WTC11 (cell line): ENCODE measurements at regions not wholly inside any gene's neighbourhood (a gene's known extent, or its start where the extent isn't known, plus 50 kb on each side); places are given as distances from the start of the nearest gene placed in this dataset.

Experiments used
- CREM ChIP-seq: sonication (generic); formaldehyde crosslinking; IDR thresholded peaks from 2 replicates; pipeline ENCODE4 v1.8.1; 2022; ENCODE audit warnings: mild to moderate bottlenecking, missing genetic modification reagents, moderate library complexity
- NFATC4 ChIP-seq: fragments of 250-450 bp; sonication (Bioruptor Pico); IDR thresholded peaks from 2 replicates; pipeline ENCODE4 v1.9.0; 2021; ENCODE audit warnings: mild to moderate bottlenecking
- NFYB ChIP-seq: sonication (generic); formaldehyde crosslinking; conservative IDR thresholded peaks from 2 replicates; pipeline ENCODE4 v1.8.0; 2022; ENCODE audit warnings: low read depth, missing genetic modification reagents
- NR1H2 ChIP-seq: sonication (generic); formaldehyde crosslinking; IDR thresholded peaks from 2 replicates; pipeline ENCODE4 v1.9.0; 2021; ENCODE audit warnings: mild to moderate bottlenecking, moderate library complexity, missing genetic modification reagents
- NR3C1 ChIP-seq: sonication (generic); formaldehyde crosslinking; conservative IDR thresholded peaks from 2 replicates; pipeline ENCODE4 v1.8.1; 2023; ENCODE audit warnings: low read depth, mild to moderate bottlenecking, missing genetic modification reagents
- TEAD4 ChIP-seq: sonication (generic); formaldehyde crosslinking; IDR thresholded peaks from 2 replicates; pipeline ENCODE4 v1.8.0; 2022; ENCODE audit warnings: mild to moderate bottlenecking, missing genetic modification reagents
- TF ChIP-seq, protein P1 (sequence below): fragments of 200-600 bp; IDR thresholded peaks from 2 replicates; pipeline ENCODE4 v1.8.0; 2022; ENCODE audit warnings: antibody characterized with exemption
- TF ChIP-seq, protein P2 (sequence below): sonication (generic); formaldehyde crosslinking; IDR thresholded peaks from 2 replicates; pipeline ENCODE4 v1.8.0; 2022; ENCODE audit warnings: mild to moderate bottlenecking, missing genetic modification reagents
- TF ChIP-seq, protein P3 (sequence below): sonication (generic); formaldehyde crosslinking; conservative IDR thresholded peaks from 2 replicates; pipeline ENCODE4 v1.8.1; 2022; ENCODE audit warnings: mild to moderate bottlenecking, missing genetic modification reagents
- TF ChIP-seq, protein P4 (sequence below): sonication (generic); formaldehyde crosslinking; IDR thresholded peaks from 2 replicates; pipeline ENCODE4 v1.8.0; 2022; ENCODE audit warnings: mild to moderate bottlenecking, missing genetic modification reagents
- TF ChIP-seq, protein P5 (sequence below): sonication (generic); formaldehyde crosslinking; conservative IDR thresholded peaks from 2 replicates; pipeline ENCODE4 v1.8.1; 2023; ENCODE audit warnings: mild to moderate bottlenecking, low read depth, missing genetic modification reagents, moderate library complexity

DNA sequence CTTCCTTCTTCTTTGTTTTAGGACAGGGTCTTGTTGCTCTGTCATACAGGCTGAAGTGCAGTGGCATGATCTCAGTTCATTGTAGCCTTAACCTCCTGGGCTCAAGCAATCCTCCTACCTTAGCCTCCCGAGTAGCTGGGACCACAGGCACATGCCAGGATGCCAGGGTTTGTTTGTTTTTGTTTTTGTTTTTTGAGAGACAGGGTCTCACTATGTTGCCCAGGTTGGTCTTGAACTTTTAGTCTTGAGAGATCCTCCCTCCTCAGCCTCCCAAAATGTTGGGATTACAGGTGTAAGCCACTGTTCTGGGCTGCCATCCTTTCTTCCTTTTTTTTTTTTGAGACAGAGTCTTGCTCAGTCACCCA, 56.5 kb upstream of the SLC45A1 start:
- TF ChIP-seq NFATC4 (CRISPR knock-in tag): no peak
- TF ChIP-seq, protein P1, sequence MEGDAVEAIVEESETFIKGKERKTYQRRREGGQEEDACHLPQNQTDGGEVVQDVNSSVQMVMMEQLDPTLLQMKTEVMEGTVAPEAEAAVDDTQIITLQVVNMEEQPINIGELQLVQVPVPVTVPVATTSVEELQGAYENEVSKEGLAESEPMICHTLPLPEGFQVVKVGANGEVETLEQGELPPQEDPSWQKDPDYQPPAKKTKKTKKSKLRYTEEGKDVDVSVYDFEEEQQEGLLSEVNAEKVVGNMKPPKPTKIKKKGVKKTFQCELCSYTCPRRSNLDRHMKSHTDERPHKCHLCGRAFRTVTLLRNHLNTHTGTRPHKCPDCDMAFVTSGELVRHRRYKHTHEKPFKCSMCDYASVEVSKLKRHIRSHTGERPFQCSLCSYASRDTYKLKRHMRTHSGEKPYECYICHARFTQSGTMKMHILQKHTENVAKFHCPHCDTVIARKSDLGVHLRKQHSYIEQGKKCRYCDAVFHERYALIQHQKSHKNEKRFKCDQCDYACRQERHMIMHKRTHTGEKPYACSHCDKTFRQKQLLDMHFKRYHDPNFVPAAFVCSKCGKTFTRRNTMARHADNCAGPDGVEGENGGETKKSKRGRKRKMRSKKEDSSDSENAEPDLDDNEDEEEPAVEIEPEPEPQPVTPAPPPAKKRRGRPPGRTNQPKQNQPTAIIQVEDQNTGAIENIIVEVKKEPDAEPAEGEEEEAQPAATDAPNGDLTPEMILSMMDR: no peak
- TF ChIP-seq CREM (CRISPR knock-in tag): no peak
- no peak for TF ChIP-seq NFYB
- no peak for TF ChIP-seq TEAD4
- TF ChIP-seq, protein P2, sequence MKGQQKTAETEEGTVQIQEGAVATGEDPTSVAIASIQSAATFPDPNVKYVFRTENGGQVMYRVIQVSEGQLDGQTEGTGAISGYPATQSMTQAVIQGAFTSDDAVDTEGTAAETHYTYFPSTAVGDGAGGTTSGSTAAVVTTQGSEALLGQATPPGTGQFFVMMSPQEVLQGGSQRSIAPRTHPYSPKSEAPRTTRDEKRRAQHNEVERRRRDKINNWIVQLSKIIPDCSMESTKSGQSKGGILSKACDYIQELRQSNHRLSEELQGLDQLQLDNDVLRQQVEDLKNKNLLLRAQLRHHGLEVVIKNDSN (CRISPR knock-in tag): no peak
- TF ChIP-seq, protein P3, sequence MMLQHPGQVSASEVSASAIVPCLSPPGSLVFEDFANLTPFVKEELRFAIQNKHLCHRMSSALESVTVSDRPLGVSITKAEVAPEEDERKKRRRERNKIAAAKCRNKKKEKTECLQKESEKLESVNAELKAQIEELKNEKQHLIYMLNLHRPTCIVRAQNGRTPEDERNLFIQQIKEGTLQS (CRISPR knock-in tag): no peak
- TF ChIP-seq NR3C1 (CRISPR knock-in tag): no peak
- TF ChIP-seq, protein P4, sequence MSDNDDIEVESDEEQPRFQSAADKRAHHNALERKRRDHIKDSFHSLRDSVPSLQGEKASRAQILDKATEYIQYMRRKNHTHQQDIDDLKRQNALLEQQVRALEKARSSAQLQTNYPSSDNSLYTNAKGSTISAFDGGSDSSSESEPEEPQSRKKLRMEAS (CRISPR knock-in tag): no peak
- TF ChIP-seq NR1H2: no peak
- TF ChIP-seq, protein P5, sequence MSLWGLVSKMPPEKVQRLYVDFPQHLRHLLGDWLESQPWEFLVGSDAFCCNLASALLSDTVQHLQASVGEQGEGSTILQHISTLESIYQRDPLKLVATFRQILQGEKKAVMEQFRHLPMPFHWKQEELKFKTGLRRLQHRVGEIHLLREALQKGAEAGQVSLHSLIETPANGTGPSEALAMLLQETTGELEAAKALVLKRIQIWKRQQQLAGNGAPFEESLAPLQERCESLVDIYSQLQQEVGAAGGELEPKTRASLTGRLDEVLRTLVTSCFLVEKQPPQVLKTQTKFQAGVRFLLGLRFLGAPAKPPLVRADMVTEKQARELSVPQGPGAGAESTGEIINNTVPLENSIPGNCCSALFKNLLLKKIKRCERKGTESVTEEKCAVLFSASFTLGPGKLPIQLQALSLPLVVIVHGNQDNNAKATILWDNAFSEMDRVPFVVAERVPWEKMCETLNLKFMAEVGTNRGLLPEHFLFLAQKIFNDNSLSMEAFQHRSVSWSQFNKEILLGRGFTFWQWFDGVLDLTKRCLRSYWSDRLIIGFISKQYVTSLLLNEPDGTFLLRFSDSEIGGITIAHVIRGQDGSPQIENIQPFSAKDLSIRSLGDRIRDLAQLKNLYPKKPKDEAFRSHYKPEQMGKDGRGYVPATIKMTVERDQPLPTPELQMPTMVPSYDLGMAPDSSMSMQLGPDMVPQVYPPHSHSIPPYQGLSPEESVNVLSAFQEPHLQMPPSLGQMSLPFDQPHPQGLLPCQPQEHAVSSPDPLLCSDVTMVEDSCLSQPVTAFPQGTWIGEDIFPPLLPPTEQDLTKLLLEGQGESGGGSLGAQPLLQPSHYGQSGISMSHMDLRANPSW (CRISPR knock-in tag): no peak
